ENCODE measurements at regions not wholly inside any gene's neighbourhood (a gene's known extent, or its start where the extent isn't known, plus 50 kb on each side); places are given as distances from the start of the nearest gene placed in this dataset.

GRCh38 chr16:56087626-56088025 lies 103.7 kb upstream of the GNAO1 start:
- no peak for FAIRE-seq

- FAIRE-seq, result no peak
Measured at GRCh38 chr16:56081371-56081770, 109.9 kb upstream of the GNAO1 start.

- no peak for FAIRE-seq
Measured at GRCh38 chr16:56075732-56076388, 115.4 kb upstream of the GNAO1 start.

GRCh38 chr16:56073508-56073907 lies 117.8 kb upstream of the GNAO1 start:
- FAIRE-seq, result no peak

- no peak for FAIRE-seq
Measured at GRCh38 chr16:56072096-56072495, 119.2 kb upstream of the GNAO1 start.

- FAIRE-seq, result no peak
Measured at GRCh38 chr16:56068816-56069215, 122.5 kb upstream of the GNAO1 start.

- FAIRE-seq, result no peak
Measured at GRCh38 chr16:56068314-56068713, 123.0 kb upstream of the GNAO1 start.

- FAIRE-seq, result no peak
Measured at GRCh38 chr16:56067406-56067805, 123.9 kb upstream of the GNAO1 start.

GRCh38 chr16:56066617-56067016 lies 124.7 kb upstream of the GNAO1 start:
- FAIRE-seq, result no peak

GRCh38 chr16:56063111-56063510 lies 128.2 kb upstream of the GNAO1 start:
- FAIRE-seq, result no peak

GRCh38 chr16:56057151-56057550 lies 134.1 kb upstream of the GNAO1 start:
- FAIRE-seq, result no peak

- FAIRE-seq, result no peak
Measured at GRCh38 chr16:56050916-56051315, 140.4 kb upstream of the GNAO1 start.

GRCh38 chr16:56048425-56049105 lies 142.7 kb upstream of the GNAO1 start:
- no peak for FAIRE-seq

GRCh38 chr16:56047307-56048234 lies 143.7 kb upstream of the GNAO1 start:
- FAIRE-seq, result no peak

GRCh38 chr16:56042416-56042815 lies 148.9 kb upstream of the GNAO1 start:
- FAIRE-seq, result no peak

- no peak for FAIRE-seq
Measured at GRCh38 chr16:56041556-56042140, 149.6 kb upstream of the GNAO1 start.

GRCh38 chr16:56038564-56039098 lies 152.7 kb upstream of the GNAO1 start:
- FAIRE-seq, result no peak

- no peak for FAIRE-seq
Measured at GRCh38 chr16:56032072-56032471, 156.9 kb upstream of the CES5A start.

GRCh38 chr16:56029026-56029425 lies 153.9 kb upstream of the CES5A start:
- no peak for FAIRE-seq

- no peak for FAIRE-seq
Measured at GRCh38 chr16:56022818-56023217, 147.6 kb upstream of the CES5A start.

GRCh38 chr16:56019274-56019673 lies 144.1 kb upstream of the CES5A start:
- FAIRE-seq, result no peak

GRCh38 chr16:56013962-56014552 lies 138.9 kb upstream of the CES5A start:
- no peak for FAIRE-seq

- no peak for FAIRE-seq
Measured at GRCh38 chr16:56012482-56012811, 137.3 kb upstream of the CES5A start.

Measured in islet of Langerhans (tissue), 1 donor.